NCI-H1436 (cell line): ENCODE measurements at regions not wholly inside any gene's neighbourhood (a gene's known extent, or its start where the extent isn't known, plus 50 kb on each side); places are given as distances from the start of the nearest gene placed in this dataset.

Experiments used
- DNase-seq: peaks from one replicate; lab custom pipeline; 2025; lab: John Stamatoyannopoulos, UW

DNA sequence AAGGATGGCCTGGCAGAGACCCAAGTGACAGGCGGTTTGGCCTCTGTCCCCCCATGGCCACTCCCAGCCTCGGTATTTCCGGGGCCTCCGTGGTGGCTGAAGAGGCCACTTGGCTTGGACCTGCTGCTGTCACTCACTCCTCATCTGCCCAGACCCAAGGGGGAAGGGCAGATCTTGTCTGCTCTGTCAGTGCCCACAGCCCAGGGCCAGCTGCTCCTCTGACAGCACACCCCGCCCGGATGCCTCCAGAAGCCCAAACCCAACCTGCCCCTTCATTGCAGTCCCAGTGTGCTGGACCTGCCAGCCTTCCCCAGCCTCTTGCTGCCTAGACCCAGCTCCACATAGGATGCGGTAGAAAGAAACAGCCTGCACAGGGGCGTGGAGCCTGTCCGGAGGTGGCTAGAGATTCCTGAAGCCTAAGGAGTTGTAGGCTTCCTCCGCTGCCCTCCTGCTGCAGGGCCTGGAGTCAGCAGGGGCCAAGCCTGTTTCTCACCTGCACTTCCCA lies 52.0 kb downstream of the MAGEF1 start:
- no peak for DNase-seq

DNA sequence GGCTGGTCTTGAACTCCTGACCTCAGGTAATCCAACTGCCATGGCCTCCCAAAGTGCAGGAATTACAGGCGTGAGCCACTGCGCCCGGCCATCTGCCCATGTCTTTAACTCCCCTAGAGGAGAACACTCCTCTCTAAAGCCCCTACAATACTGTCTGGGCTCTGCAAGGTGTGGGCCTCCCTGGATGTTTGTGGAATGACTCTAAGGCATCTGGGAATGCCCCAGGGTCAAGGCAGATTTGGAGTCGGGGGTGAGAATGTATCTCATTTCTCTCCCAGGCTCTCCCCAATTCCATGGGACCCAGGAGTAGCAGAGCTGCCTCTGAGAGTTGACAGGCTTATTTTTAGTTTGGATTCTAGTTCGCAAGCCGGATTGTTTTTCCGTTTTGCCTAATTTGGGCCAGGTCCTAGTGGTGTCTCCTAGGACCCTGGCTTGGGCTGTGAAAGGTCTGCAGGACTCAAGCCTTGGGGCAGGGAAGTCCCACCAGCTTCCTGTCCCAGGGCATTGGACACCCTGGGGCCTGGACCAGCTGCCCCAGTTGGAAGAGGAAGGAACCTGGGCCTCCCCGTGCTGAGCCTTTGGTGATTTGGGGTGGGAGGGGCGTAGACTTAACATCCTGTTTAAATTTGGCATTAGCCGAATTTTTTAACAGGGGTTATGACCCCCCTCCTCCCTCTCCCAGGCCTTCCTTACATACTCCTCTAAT lies 53.5 kb downstream of the MAGEF1 start:
- DNase-seq = no peak

DNA sequence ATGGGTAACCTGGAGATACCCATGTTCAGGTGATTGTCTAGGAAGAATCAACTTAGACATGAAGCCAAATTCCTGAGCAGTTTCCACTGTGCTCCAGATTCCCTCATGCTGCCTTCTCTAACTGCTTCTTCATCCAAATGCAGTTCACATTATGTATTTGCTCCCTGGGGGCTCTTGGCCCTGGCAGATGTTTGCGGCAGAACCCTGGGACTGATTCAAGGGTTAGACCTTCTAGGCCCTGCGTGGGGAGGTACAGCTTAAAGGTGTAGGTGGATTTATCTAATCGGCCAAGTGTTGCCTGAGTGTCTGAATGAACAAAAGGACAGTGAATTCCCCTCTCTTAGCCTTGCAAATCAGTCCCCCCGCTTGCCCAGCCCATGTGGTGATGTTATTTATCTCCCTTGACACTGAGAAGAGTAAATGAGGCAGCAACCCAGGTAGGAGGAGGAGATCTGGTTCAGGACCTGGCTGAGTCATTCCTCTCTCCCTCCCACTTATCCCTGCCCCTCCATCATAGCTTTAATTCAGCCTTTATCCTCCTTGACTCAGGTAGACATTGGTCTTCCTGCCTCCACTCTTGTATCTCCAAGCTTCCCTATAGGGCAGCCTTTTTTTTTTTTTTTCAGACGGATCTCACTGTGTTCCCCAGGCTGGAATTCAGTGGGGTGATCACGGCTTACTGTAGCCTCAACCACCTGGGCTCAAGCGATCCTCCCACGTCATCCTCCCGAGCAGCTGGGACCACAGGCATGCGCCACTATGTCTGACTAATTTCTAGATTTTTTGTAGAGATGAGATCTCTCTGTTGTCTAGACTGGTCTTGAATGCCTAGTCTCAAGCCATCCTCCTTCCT lies 54.8 kb downstream of the MAGEF1 start:
- peak; percentile 26 for DNase-seq

DNA sequence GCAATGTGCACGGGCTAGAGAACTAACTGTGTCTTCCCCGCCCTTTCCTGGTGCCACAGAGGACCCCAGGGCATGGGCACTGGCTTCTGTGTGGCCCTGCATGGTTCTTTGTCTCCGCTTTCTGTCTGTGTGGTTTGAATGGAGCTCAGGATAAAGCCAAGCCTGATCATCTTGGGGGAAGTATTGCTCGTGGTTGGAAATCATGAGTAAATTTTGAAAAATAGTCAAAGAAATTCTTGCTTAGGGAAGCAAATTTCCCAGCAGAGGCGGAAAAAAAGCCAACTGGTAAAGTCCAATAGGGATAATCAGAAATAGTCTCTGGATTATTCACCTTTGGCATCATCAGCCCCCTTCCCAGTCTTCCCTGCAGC lies 55.4 kb downstream of the MAGEF1 start:
- DNase-seq = no peak

DNA sequence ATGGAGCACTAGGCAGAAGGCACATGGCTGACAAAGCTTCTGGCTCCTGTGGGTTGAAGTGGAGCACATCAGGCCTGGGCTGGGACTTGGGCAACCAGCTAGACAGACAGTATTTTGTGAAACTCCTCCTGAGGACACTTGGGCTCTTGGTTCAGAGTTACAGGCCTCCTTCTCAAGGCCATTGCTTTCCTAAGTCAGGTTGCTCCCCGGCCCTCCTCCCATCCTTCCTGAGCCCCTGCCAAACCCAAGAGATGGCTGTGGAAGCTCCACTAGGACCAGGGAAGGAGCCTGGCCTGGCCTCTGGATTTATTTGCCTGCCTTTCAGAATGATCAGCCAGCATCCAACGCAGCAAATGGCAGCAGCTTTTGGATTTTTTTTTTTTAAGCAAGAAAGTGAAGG lies 56.3 kb downstream of the MAGEF1 start:
- DNase-seq = no peak

DNA sequence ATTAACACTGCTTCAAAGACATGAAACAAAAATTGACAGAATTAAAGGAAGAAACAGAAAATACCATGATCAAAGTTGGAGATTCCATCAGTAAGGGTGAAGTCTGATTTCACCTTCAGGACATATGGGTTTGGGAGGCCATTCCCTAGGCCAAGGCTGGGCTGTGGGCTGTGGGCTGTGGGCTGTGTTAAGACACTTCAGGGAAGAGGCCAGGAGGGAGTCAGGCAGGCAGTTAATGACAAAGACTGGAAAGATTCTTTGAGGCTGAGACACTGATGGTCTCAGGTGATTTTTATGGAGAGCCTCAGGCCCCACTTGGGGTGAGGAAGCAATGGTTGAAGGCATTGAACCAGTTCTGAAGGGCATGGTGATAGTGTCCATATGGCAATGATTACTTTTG lies 57.5 kb downstream of the MAGEF1 start:
- no peak for DNase-seq

DNA sequence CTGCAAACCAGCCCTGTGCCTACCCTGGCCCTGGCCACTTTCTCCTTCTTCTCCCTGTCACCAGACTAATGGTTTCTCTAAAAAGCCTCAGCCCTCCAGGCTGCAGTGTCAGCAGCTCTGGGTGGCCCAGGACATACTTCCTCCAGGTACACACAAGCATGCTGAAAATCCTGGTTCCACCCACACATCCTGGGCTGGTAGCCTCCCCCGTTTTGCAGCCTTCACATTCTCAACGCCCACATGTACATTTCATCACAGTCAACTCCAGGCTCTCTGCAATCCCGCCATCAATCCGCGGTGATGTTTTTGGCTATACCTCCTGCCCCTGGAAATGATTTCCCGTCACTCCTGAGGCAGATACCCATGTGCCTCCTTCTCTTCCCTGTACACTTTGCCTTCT lies 59.4 kb downstream of the MAGEF1 start:
- no peak for DNase-seq

DNA sequence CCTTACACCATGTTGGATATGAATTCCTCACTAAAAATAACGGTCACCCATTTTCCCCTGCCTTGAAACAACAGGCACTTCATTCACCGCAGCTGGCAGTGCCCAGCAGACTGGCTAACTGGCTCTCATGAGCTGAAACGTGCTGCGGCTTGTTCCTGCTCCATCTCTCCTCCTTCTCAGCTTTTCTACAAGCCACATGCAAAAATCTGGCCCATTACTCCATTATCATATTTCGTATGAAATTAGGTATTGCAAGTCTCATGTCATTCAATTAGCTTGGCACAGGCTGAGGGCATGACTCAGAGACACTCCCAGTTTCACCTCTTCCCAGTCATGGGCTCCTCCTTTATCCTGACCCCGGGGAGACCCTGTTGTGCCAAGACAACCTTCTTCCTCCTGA lies 60.0 kb downstream of the MAGEF1 start:
- no peak for DNase-seq

DNA sequence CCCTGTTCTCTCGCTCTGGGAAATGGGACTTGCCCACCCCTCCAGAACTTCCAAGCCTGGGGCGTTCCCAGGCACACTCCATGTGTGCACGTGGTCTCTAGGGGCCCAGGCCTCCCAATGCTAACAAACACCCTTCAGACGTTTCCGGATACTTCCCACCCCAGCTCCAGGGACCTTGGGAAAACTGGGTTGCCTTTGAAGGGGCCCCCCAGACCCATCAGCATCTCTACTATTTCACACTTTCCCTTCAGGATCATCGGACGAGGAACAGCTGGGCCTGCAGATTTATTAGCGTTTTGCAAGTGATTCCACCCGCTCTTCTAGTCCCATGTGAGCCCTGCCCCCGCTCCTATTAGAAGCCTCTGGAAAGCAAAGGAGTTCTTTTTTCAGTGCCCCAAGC lies 63.2 kb downstream of the MAGEF1 start:
- DNase-seq = no peak

DNA sequence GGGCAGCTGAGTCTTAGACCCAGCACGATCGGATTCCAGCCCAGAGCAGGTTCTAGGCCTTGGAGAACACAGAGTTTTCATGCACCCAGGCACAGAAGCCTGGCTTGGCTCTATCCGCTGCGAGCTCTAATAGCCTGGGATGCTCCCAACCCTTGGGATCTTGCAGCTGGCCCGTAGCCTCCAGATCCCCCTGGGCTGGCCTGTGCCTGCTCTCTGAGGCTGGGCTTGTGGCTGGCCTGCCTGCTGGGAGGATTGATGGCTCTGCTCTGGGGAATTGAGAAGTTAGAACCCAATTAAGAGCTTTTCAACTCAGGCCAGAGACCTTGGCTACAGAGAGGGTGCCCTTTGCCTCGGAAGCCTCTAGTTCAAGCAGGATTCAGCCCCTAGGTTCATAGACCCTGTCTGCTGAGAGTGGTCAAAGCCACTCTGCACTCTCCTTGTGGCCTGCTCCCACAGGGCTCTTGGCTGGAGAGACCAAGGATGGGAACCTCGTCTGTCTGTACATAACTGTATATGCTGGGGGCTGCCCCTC lies 64.4 kb downstream of the MAGEF1 start:
- no peak for DNase-seq

DNA sequence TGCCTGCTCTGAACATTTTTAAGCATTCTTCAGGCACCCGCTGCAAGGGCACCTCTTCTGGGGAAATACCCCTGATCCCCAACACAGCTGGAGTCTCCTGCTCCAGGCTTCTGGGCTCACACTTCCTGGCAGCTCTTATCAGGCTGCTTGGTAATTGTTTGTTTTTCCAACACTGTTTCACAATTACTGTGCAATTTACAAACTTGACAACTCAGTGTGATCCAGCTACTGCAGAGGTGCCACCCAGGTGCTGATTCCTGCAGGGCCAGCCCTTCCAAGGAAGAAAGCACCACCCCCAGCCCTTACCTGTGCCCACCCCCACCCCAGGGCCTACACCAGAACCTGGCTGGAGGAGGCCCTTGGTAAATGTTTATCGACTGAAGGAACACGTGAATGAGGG lies 66.5 kb downstream of the MAGEF1 start:
- DNase-seq = no peak

DNA sequence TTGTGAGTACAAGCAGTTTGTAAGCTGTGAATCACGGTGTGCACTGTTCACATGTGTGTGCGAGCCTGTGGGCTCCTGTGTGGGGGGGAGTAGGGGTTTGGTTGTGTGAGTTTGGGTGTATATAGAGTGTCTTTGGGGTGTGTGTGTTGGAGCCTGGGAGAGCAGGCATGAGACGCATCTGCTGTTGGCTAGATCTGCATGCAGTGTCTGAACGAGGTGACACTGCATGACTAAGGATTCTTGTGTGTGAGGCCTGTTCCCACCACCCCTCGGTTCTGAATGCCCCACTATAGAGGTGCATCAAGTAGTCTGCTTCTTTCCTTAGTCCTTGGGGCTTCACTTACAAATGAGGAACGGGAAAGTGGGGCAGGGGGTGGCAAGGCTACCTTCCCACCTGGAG lies 68.4 kb downstream of the MAGEF1 start:
- DNase-seq = no peak

DNA sequence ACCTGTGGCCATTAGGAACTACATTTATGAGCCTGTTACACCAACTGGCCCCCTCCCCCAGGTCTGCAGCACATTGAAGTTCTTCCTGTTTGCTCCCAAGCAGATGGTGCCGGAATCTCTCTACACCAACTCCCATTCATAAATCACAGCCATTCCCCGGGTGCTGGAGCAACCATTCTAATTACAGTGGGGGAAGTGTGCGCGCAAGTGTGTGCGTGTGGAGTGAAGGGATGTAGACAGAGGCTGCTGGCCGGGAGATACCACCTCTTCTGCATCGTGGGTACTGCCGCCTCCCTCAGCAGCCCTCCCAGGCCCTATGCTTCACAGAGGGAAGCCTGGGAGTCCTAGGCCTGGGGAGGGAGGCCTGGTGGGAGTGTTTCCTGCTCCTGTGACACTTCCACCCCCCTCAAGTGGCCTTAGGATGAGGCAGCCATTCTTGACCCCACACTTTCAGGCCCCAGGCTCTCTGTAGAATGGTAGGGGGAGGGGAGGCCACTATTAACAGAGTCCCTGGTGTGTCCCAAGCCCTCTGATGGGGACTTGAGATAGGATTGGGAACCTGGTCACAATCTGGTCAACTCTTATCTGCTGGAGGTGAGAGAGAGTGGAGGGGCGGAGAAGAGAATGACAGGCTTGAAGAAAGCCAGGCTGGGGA lies 69.1 kb downstream of the MAGEF1 start:
- DNase-seq = no peak

DNA sequence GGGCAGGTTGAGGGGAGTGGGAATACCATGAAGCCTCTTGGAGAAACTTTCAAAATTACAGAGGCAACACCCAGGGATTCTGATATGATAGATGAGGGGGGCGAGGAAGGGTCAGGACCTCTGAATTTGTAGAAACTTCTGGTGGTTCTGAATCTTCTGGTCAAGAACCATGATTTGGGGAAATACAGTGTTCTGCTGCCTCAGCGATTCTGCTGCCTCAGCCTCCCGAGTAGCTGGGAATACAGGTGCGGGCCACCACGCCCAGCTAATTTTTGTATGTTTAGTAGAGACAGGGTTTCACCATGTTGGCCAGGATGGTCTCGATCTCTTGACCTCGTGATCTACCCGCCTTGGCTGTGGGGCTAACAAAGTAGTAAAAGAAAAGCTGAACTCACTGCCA lies 70.4 kb downstream of the MAGEF1 start:
- no peak for DNase-seq

DNA sequence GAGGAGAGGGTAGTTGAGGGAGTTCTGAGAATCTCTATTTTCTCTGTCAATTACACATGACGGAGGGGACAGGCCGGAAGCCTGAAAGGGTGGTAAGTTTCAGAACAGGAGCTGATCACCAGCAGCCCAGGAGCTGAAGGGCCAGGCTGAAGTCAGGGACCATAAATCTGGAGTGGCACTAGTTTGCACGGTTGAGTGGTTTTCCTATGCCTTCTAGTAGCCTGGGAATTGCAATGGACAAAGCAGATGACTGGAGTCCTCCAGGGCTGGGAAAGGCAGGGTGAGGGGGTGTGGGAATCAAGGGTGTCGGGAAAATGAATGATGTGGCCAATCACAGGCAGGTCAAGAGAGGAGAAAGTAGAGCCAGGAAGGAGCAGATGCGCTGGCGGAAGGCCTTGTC lies 72.5 kb downstream of the MAGEF1 start:
- no peak for DNase-seq

DNA sequence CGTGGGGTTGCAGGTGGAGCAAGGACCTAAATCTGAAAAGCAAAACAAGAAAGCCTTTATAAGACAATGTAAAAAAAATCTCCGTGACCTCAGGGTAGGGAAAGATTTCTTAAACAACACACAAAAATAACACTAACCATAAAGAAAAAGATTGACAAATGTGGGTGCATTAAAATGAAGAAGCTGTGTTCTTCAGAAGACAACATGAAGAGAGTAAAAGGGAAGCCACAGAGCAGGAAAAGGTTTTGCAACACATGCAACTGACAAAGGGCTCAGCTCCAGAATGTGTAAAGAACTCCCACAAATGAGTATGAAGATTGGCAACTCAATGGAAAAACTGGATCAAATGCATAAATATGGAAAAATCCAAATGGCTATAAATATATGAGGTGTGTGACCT lies 74.2 kb downstream of the MAGEF1 start:
- no peak for DNase-seq

DNA sequence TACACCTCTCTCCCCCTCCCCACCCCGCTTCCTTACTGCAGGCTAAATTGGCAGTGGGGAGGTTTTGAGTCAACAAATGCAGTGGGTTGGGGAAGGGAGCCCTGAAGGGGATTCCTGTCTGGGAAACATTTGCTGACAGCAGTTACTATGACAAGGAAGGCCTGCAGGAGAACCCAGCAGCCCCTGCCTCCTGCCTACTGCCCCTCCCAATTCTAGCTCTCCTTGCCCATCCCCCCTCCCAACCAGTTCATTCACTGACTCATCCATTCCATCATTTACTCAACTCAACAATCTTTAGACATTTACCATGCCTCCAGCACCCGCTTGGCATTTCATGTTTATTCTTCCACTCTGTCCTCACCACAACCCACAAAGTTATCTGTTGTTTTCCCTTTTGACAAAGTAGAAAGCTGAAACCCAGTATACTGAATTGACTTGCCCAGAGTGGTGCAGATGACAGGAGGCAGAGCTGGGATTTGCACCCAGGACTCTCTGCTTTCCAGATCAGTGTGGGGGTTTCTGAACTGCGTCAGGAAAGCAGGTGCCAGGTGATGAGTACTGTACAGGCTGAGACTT lies 75.0 kb downstream of the MAGEF1 start:
- DNase-seq = no peak

DNA sequence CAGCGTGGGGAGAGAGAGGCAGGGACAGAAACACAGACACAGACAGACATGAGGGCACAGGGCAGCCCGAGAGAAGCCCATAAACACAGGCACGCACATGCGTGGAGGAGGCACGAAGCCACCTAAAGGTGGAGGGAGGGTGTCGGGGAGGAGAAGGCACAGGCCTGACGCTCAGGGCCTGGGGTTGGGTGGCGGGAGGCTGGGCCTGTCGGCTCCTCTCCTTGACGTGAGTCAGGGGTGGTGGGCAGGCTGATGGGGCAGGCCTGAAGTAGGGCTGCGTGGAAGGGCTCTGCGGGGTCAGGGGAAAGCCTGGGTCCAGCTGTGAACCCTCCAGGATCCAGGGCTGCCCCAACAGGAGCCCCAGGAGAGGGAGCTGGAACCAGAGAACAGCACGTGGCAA lies 74.2 kb downstream of the EPHB3 start:
- DNase-seq = no peak

DNA sequence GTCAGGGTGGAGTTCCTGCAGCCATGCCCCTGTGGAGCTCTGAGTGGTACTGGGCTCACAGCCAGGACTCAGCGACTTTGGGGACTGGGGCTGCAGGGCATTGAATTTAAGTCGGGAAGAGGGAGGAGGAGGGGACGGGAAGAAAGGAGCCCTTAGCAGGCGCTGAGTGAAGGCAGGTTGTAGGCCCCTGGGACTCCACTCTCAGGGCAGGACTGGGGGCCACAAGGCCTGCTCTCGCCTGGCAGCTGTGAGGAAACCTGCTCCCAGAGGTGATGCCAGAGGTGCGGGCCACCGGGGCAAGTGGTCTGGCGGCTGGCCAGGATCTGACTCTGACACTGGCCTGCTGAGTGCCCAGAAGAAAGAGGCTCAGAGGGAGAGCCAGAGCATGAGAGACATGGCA lies 73.5 kb downstream of the EPHB3 start:
- peak; percentile 25 for DNase-seq

DNA sequence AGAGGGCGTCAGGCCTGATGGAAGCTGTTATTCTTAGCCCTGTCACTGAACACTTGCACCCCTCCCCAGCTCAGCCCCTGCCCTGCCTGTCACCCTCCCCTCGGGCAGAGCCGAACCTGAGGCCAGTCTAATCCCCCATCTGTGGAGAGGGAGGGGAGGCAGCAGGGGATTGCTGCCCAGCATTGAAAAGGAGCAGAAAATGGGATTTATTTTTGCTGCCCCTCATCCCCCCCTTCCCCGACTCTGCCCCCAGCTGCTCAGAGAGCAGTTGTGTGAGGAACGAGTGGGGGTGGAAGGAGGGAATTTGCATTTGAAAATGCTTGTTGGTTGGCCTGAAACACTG lies 71.6 kb downstream of the EPHB3 start:
- no peak for DNase-seq

DNA sequence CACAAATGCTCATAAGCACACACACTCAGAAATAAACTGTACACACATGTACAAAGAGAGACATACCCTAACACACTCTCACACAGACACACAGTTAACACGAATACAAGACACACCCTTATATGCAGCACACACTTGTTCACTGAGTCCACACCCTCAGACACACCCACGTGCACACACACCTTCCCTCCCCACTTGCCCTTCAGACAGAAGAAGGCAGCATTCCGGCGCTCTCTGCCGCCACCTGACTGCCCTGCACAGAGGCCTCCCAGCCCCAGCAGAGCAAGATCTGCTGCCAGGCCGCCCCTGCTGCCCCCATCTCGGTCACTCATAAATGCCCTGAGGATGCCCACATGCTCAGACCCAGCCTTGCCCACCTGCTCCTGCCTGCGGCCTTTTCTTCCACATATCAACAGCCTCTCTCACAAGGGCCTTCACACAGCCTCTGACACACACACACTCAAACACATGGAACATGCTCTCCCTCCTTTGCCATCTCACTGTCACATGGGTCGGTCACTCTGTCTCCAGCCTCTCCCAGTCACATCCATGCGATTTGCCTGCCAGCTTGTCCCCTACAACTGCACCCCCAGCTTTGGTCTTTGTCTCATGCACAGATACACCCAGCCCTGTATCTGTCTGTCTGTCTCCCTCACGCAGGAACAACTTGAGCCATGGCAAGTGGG lies 71.1 kb downstream of the EPHB3 start:
- DNase-seq = no peak
